ENCODE measurements at regions not wholly inside any gene's neighbourhood (a gene's known extent, or its start where the extent isn't known, plus 50 kb on each side); places are given as distances from the start of the nearest gene placed in this dataset.

DNA sequence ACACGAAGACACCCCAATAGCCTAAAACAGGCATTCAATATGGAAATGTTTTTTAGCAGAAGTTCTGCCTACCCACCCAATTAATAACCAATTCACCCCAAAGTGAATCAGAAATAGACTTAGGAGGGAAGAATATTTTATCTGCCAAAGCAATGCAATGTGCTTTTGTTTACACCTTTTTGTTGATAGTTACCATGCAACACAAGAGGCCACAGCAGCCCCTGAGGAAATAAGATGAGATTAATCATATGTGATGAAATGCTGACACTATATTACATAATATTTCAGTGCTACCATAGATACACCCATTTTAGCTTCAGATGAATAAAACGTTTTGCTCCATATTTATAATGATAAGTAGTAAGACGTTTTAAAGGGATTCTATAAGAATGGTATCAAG, 60.9 kb upstream of the RGS2 start:
- no peaks in the 10 kb centered on the region for H3F3A ChIP-seq (replicated peaks; ENCODE audit: low read depth)
- no peak overlapping the region for H2AFZ ChIP-seq
- no peaks in the 10 kb centered on the region for H4K20me1 ChIP-seq (replicated peaks; ENCODE audit: insufficient read depth)
- no peaks in the 10 kb centered on the region for H3K4me1 ChIP-seq (ENCODE audit: insufficient read depth)
- no peak overlapping the region for H3K4me2 ChIP-seq
- ATAC-seq (no peak), DNase-seq (ENCODE audit: low spot score) (no peak)
- H3K9me2 ChIP-seq (ENCODE audit: insufficient read depth): no peaks in the 10 kb centered on the region
- H3K27me3 Mint-ChIP-seq (ENCODE audit: insufficient read depth, low read depth, poor library complexity): no peaks in the 10 kb centered on the region
- no peaks in the 10 kb centered on the region for H3K27me3 ChIP-seq (ENCODE audit: insufficient read depth)
- no peak overlapping the region for H3K4me3 Mint-ChIP-seq
- H3K36me3 Mint-ChIP-seq (ENCODE audit: low read depth): no peaks in the 10 kb centered on the region; the same call in 2 of the 3 replicates
- H3K9me3 Mint-ChIP-seq: peaks cover 12% of the 10 kb centered on the region; the same call in 1 of the 3 replicates
- H3K36me3 ChIP-seq (ENCODE audit: insufficient read depth): no peaks in the 10 kb centered on the region
- H3K79me2 ChIP-seq (replicated peaks; ENCODE audit: insufficient read depth): no peaks in the 10 kb centered on the region
- H3K27ac Mint-ChIP-seq: no peak overlapping the region
- H3K27ac ChIP-seq (ENCODE audit: low read depth): no peak overlapping the region
- H3K4me3 ChIP-seq: no peak overlapping the region
- TF ChIP-seq STAT1 (IDR thresholded peaks at IDR 0.05; ENCODE audit: unreplicated experiment): no peak
- no peak for TF ChIP-seq REST (IDR thresholded peaks at IDR 0.05; ENCODE audit: unreplicated experiment)
- no peak for TF ChIP-seq CREB1 (CRISPR knock-in tag; IDR thresholded peaks at IDR 0.05; ENCODE audit: low read depth)
- TF ChIP-seq EZH2 (IDR thresholded peaks at IDR 0.05; ENCODE audit: low read depth, unreplicated experiment): no peak
- TF ChIP-seq POLR2AphosphoS5 (IDR thresholded peaks at IDR 0.05; ENCODE audit: low read depth): no peak
- no peak for TF ChIP-seq NANOG (IDR thresholded peaks at IDR 0.05; ENCODE audit: borderline replicate concordance)
- no peak for TF ChIP-seq JUNB (IDR thresholded peaks at IDR 0.05; ENCODE audit: unreplicated experiment)
- TF ChIP-seq ZNF331 (CRISPR knock-in tag; IDR thresholded peaks at IDR 0.05; ENCODE audit: low read depth): no peak
- TF ChIP-seq EZH2phosphoT487 (IDR thresholded peaks at IDR 0.05; ENCODE audit: unreplicated experiment): no peak
- TF ChIP-seq, protein P1, sequence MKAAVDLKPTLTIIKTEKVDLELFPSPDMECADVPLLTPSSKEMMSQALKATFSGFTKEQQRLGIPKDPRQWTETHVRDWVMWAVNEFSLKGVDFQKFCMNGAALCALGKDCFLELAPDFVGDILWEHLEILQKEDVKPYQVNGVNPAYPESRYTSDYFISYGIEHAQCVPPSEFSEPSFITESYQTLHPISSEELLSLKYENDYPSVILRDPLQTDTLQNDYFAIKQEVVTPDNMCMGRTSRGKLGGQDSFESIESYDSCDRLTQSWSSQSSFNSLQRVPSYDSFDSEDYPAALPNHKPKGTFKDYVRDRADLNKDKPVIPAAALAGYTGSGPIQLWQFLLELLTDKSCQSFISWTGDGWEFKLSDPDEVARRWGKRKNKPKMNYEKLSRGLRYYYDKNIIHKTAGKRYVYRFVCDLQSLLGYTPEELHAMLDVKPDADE (IDR thresholded peaks at IDR 0.05): no peak
- no peak for TF ChIP-seq ZNF114 (CRISPR knock-in tag; IDR thresholded peaks at IDR 0.05)
- TF ChIP-seq, protein P2, sequence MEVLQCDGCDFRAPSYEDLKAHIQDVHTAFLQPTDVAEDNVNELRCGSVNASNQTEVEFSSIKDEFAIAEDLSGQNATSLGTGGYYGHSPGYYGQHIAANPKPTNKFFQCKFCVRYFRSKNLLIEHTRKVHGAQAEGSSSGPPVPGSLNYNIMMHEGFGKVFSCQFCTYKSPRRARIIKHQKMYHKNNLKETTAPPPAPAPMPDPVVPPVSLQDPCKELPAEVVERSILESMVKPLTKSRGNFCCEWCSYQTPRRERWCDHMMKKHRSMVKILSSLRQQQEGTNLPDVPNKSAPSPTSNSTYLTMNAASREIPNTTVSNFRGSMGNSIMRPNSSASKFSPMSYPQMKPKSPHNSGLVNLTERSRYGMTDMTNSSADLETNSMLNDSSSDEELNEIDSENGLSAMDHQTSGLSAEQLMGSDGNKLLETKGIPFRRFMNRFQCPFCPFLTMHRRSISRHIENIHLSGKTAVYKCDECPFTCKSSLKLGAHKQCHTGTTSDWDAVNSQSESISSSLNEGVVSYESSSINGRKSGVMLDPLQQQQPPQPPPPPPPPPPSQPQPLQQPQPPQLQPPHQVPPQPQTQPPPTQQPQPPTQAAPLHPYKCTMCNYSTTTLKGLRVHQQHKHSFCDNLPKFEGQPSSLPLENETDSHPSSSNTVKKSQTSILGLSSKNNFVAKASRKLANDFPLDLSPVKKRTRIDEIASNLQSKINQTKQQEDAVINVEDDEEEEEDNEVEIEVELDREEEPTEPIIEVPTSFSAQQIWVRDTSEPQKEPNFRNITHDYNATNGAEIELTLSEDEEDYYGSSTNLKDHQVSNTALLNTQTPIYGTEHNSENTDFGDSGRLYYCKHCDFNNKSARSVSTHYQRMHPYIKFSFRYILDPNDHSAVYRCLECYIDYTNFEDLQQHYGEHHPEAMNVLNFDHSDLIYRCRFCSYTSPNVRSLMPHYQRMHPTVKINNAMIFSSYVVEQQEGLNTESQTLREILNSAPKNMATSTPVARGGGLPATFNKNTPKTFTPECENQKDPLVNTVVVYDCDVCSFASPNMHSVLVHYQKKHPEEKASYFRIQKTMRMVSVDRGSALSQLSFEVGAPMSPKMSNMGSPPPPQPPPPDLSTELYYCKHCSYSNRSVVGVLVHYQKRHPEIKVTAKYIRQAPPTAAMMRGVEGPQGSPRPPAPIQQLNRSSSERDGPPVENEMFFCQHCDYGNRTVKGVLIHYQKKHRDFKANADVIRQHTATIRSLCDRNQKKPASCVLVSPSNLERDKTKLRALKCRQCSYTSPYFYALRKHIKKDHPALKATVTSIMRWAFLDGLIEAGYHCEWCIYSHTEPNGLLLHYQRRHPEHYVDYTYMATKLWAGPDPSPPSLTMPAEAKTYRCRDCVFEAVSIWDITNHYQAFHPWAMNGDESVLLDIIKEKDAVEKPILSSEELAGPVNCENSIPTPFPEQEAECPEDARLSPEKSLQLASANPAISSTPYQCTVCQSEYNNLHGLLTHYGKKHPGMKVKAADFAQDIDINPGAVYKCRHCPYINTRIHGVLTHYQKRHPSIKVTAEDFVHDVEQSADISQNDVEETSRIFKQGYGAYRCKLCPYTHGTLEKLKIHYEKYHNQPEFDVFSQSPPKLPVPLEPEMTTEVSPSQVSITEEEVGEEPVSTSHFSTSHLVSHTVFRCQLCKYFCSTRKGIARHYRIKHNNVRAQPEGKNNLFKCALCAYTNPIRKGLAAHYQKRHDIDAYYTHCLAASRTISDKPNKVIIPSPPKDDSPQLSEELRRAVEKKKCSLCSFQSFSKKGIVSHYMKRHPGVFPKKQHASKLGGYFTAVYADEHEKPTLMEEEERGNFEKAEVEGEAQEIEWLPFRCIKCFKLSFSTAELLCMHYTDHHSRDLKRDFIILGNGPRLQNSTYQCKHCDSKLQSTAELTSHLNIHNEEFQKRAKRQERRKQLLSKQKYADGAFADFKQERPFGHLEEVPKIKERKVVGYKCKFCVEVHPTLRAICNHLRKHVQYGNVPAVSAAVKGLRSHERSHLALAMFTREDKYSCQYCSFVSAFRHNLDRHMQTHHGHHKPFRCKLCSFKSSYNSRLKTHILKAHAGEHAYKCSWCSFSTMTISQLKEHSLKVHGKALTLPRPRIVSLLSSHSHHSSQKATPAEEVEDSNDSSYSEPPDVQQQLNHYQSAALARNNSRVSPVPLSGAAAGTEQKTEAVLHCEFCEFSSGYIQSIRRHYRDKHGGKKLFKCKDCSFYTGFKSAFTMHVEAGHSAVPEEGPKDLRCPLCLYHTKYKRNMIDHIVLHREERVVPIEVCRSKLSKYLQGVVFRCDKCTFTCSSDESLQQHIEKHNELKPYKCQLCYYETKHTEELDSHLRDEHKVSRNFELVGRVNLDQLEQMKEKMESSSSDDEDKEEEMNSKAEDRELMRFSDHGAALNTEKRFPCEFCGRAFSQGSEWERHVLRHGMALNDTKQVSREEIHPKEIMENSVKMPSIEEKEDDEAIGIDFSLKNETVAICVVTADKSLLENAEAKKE (CRISPR knock-in tag; IDR thresholded peaks at IDR 0.05): no peak
- TF ChIP-seq, protein P3, sequence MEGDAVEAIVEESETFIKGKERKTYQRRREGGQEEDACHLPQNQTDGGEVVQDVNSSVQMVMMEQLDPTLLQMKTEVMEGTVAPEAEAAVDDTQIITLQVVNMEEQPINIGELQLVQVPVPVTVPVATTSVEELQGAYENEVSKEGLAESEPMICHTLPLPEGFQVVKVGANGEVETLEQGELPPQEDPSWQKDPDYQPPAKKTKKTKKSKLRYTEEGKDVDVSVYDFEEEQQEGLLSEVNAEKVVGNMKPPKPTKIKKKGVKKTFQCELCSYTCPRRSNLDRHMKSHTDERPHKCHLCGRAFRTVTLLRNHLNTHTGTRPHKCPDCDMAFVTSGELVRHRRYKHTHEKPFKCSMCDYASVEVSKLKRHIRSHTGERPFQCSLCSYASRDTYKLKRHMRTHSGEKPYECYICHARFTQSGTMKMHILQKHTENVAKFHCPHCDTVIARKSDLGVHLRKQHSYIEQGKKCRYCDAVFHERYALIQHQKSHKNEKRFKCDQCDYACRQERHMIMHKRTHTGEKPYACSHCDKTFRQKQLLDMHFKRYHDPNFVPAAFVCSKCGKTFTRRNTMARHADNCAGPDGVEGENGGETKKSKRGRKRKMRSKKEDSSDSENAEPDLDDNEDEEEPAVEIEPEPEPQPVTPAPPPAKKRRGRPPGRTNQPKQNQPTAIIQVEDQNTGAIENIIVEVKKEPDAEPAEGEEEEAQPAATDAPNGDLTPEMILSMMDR (conservative IDR thresholded peaks at IDR 0.05; ENCODE audit: low read depth in 2 of 2): no peak
- peaks cover 7% of the 10 kb centered on the region; the same call in 2 of the 3 replicates for H3K4me1 Mint-ChIP-seq

All from GM23338 (cell line).